ENCODE measurements at regions not wholly inside any gene's neighbourhood (a gene's known extent, or its start where the extent isn't known, plus 50 kb on each side); places are given as distances from the start of the nearest gene placed in this dataset.
"Not testable (repeated sequence)": the region's sequence is repeated elsewhere in the genome, so short reads cannot be mapped to it uniquely, and the experiment has no call there.

DNA sequence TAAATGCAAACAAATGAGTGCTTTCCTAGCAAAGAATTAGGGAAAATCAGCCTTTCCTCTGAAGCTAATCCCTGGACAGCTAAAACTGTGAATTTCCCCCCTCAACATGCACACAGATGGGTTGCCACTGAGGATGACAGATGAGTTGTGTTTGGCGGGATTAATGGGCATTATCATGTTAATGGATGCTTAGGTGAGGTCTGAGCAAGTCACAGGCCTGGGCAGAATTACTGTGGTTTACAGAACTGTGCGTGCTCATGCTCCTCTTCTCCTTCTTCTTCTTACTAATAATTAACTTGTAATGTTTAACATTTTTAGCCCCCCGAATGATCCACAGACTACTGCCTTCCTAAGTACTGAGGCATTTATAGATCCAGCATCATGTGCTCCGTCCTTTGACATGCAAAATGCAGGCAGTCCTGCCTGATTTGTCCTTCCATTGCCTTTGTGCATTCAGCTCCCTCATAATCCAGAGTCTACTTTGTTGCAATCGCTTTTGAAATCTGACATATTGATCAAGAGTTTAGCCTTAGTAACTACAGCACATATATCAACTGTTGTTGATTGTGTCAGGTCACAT lies 753.4 kb upstream of the MMS22L start:
- DNase-seq (ENCODE audit: low read depth in 2 of 2): no peak

DNA sequence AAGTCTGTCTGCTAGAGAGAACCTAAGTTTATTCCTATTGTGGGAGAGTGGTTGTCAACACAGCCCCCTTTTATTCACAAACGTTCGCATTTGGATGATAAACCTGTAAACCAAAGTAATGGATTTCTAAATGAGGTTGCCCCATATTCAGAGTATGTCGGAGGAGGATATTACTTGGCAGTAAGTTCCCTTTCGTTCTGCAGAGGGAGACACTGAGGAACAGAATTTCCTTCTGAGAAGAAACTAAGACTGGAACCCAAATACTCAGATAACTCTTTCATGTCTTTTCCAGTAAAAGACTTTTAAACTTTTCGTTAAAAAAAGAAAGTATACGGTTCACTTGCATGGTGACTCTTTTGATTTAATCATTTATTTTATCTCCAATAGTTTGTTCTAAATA lies 754.6 kb upstream of the MMS22L start:
- no peak for DNase-seq (ENCODE audit: low read depth in 2 of 2)

DNA sequence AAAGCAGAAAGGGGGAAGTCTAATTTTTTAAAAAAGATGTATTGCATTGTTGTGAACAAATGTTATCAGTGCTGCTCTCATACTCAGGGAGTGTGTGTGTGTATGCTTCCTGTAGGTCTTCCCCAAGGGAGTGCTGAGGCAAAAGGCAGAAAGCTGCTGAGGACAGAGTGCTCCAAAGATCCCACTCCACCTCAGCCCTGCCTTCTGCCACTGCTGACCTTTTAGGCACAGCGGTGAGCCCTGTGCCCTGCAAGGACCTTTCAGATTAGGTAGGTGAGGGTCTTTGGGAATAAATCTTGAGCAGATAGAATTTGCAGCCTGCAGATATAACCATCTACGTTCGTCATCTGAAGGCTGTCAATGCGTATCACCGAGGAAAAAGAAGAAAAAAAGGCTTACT lies 756.4 kb upstream of the MMS22L start:
- no peak for DNase-seq (ENCODE audit: low read depth in 2 of 2)

DNA sequence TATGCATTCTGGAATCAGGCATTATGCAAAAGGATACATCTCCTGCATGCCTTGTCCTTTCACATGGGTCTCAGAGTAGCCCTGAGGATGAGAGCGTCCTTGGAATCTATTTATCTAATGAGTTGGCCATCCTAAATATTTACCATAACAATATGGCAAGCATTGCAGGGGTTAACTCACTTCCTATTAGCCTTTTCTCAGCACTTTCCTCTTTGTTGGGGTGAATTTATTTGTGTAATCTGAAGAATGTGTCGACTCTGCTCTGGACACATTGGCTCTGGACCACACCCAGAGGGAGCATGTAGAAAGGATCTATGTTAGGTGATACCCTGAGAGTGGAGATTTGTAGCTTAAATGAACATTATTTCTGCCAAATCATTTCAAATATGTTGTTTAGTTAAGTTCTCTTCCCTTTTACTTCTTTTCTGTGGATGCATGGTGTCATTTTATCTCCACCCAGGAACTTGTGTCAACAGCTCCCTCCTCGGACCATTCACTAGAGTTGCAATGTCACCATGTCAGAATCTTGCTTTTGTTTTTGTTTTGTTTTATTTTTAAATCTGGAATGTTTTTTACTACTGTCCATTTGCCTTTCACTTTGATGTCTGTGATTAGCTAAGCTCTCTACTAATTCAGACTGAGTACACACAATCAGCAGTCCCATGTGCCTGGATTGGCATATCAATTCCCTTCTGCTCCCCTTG lies 757.0 kb upstream of the MMS22L start:
- DNase-seq (ENCODE audit: low read depth in 2 of 2): no peak

DNA sequence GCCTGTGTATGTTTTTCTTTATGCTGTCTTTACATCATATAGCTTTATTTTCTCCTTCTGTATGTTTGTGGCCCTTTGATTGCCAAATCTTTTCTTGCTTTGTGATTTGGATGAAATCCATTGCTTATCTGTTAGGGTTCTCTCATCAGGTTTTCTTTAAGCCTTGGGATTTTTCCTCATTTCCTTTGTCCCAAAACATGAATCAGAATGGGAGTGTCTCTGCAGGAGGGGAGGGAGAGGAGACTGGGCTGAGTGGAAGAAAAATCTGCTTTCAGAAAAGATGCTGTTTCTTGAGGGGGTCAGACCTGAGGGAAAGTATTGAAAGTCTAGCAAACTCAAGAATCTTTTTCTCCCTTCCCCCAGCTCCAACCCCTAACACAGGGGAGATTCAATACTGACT lies 758.0 kb upstream of the MMS22L start:
- DNase-seq (ENCODE audit: low read depth in 2 of 2): no peak

DNA sequence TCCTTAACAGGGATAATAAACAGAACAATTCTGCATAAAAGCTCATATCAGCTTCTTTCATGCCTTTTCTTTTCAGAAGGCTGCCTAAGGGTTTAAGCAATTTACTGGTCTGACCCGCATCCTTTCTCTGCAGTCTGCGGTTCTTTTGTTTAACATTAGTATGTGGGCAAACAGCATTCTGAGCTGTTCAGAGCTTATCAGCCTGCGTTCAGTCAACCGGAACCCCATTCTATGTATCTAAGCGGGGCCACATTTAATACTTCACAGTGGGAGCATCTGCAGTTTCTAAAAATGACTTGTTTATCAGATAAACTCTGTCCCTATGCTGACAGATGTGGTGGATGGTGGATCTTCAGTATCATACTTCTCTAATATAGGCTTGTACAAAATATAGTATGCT lies 758.9 kb upstream of the MMS22L start:
- DNase-seq (ENCODE audit: low read depth in 2 of 2): no peak

DNA sequence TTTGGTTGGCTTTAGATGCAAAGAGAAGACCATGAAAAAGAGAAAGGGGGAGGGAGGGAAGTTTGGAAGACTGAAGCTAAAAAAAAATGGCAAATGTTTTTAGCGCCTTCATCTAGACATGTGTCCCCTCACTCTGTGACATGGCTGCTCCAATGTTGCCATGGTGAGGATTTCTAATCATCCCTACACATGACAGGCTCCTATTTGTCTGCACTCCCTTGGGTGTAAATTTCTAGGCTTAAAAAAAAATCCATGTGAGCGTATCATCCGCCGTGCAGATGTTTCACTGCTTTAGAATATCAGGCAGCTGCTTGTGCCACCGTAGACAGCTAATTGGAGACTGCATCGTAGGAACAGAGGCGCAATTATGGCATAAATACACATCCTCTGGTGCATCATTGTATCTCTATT lies 761.1 kb upstream of the MMS22L start:
- DNase-seq (ENCODE audit: low read depth in 2 of 2): no peak

DNA sequence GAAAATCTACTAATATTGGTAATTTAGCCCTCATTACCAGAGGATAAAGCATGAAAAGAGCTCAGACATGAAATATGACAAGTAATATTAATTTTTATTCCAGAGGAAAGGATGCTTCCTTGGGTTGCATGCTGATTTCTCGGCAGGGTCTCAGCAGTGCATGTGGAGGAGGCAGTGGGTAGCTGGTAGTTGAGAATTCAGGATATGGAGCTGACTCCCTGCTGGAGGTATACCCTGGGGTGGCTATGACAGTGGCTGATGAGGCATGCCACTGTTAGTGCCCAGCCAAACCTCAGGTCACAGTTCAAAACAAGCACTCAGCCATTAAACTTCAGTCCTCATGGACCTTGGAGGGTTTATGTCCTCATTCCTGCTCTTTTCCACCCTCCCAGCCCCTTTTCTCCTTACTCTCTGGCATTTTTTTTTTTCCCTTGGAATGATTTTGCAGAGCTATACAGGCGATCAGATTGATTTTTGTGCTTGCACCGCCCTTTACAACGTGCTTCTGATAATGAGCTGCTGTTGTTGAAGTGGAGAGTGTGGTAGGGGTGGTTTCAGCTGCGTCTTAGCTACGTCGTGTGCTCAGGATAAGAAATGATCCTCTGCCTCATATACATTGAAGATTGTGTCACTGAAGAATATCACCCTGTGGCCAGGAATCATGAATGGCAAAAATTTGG lies 761.9 kb upstream of the MMS22L start:
- DNase-seq (ENCODE audit: low read depth in 2 of 2): no peak

DNA sequence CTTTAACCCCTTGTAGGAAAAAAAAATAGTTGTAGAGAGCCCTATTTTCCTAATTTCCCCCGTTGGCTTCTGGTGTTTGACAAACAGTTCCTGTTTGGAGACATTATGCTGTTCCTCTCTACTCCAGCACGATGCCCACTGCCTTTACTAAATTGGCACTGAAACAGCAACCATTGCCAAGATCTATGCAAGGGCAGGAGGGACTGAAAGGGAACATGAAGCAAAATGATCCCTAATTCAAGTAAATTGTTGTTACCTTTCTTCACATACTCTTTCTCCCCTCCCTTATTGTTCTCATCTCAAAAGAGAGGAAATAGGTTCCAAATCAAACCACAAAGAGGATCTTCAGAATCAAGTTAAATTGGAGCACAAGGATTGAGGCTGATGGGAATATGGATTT lies 764.1 kb upstream of the MMS22L start:
- DNase-seq (ENCODE audit: low read depth in 2 of 2): no peak

DNA sequence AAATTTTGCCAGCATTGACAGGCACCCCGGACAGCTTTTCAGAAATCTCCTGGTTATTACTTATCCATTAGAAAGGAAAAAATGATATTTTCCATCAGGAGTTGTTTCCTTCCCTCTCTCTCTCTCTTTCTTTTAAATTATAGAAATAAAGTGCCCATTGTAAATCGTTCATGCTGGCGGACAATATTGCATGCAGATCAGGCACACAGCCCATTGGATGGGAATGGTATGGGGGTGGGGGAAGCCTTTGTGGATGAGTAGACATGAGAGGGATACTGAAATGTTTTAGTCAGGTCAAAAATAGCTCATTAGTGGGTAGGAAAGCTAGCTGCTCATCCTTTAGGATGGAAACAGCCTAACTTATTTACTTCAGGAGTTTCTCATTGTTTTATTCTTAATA lies 764.9 kb upstream of the MMS22L start:
- no peak for DNase-seq (ENCODE audit: low read depth in 2 of 2)

DNA sequence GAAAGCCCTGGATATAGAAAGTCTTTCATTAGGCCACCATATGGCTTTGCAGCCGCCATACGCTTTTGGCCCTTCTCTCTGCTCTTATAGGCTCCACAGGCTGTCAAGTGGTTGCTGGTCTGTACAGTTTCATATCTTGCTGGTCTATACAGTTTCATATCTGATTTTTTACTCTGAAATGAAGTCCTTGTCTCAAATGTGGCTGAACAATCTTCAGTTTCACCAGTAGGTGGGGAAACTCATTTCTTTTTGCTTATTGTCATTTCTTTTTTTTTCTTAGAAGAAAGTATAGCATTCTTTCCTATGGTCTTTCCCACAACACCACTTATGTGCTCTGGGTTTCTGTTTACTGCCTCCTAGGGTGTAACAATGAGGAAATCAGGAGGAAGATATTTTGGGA lies 771.4 kb upstream of the MMS22L start:
- DNase-seq (ENCODE audit: low read depth in 2 of 2): no peak

DNA sequence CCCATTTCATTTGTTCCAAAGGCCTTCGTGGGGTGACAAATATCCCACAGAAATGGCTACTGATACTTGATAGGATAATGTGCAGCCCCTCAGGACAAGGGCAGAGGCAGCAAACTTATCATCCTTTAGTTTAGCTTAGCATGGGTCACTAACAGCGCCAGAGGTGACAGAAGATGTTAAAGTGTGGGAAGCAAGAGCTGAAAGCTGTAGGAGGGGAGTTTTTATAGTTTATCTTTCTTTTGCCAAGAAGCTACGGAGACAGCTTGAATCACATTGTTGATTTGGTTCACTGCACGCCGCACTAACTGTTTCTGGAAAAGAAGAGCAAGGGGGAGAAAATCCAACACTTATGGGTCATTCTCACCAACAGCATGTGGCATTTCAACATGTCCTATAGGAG lies 773.9 kb upstream of the MMS22L start:
- no peak for DNase-seq (ENCODE audit: low read depth in 2 of 2)

DNA sequence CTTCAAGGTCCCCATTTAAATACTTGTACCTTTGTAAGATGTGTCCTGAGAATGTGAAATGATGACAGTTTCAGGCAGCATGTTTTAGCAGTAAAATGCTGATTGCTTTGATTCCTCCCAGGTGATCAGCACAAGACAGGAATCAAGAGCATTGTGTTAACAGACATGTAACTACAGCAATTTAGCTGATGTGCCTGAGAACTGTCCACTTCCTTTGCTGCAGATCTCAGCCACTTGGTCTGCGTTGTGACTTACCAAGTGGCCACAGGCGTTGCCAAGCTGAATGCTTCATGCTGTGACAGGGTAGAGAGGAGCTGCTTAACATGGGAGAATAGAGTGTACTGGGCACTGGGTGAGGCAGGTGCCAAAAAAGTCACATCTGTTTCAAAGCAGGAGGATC lies 767.0 kb upstream of the POU3F2 start:
- no peak for DNase-seq (ENCODE audit: low read depth in 2 of 2)

DNA sequence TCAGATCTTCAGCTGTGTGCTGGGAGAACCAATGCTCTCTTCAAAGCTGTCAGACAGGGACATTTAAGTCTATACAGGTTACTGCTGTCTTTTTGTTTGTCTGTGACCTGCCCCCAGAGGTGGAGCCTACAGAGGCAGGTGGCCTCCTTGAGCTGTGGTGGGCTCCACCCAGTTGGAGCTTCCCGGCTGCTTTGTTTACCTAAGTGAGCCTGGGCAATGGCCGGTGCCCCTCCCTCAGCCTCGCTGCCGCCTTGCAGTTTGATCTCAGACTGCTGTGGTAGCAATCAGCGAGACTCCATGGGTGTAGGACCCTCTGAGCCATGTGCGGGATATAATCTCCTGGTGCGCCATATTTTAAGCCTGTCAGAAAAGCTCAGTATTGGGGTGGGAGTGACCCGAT lies 745.8 kb upstream of the POU3F2 start:
- DNase-seq (ENCODE audit: low read depth in 2 of 2): not testable (repeated sequence)

DNA sequence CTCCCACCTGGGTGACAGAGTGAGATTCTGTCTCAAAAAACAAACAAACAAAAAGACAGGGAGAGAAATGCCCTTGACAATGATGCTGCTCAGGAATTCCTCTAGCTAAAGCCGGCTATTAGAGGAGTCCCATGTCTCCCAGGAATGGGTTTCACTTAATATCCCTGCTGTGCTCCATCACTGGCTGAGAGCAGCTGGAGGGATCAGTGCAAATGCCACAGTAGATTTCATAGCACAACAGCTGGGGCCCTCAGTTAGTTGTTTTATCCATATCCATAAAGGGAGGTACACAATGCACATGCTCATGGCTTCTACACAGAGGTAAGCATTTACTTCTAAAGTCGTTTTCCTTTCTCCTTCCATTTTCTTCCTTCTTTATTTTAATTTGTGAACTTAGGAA lies 742.0 kb upstream of the POU3F2 start:
- DNase-seq (ENCODE audit: low read depth in 2 of 2): no peak

DNA sequence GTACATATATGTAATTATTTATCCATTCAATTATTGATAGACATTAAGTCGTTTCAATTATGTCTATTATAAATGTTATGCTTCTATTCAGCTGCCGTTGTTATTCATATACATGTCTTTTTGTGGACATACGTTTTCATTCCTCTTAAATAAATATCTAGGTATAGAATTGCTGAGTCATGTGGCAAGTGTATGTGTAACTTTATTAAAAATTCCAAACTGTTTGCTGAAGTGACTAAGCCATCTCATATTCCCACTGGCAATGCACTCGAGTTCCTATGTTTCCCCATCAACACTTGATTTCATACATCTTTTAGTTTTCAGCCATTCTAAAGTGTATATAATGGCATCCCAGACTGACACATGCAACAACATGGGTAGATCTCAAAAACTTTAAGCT lies 739.7 kb upstream of the POU3F2 start:
- DNase-seq (ENCODE audit: low read depth in 2 of 2): no peak

DNA sequence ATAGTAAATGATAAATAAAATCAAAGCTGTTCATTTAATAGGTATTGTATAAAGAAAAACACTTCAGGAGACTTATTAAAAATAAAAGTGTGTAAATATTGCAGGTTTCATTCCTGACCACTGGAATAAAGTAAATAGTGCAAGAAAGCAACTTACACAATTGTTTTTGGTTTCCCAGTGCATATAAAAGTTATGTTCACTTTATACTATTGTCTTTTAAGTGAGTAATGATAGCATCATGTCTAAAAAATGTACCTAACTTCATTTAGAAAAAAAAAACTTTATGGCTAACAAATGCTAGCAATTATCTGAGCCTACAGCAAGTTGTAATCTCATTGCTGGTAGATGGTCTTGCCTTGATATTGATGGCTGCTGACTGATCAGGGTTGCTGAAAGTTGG lies 726.6 kb upstream of the POU3F2 start:
- DNase-seq (ENCODE audit: low read depth in 2 of 2): no peak

DNA sequence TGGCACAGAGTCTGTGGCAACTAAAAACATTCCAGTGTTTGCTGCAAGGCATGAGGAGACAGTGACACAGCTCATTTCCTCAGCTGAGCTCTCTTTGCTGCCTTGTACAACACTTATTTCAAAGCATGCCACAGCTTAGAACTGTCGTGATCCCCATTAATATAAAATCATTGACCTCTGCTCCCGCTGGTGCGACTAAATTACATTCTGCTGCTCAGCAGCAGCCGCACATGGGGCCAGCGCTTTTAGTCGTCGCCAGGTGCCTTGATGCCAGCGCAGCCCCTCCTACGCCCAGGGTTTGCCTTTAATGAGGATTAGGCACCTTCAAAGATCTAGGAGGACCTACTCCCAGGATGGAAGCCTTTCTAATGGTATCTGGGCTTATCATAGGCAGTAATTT lies 717.9 kb upstream of the POU3F2 start:
- no peak for DNase-seq (ENCODE audit: low read depth in 2 of 2)

DNA sequence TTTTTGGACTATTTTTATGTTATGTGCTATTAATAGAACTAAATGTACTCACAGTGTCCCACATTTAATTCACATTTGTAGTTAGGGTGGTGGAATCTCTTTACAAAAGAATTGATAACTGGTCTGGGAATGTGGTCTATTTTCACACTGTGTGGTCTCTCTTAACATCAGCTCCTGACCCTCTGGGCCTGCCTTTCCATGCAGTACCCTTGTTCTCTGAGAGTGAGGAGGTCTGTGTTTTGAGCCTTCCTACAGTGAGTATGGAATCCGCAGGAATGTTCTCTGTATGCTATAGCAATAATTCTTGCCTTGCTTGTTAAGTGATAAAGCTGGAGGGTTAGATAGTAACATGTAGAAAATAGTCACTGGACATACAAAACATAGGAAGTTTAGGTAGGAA lies 717.3 kb upstream of the POU3F2 start:
- DNase-seq (ENCODE audit: low read depth in 2 of 2): no peak

DNA sequence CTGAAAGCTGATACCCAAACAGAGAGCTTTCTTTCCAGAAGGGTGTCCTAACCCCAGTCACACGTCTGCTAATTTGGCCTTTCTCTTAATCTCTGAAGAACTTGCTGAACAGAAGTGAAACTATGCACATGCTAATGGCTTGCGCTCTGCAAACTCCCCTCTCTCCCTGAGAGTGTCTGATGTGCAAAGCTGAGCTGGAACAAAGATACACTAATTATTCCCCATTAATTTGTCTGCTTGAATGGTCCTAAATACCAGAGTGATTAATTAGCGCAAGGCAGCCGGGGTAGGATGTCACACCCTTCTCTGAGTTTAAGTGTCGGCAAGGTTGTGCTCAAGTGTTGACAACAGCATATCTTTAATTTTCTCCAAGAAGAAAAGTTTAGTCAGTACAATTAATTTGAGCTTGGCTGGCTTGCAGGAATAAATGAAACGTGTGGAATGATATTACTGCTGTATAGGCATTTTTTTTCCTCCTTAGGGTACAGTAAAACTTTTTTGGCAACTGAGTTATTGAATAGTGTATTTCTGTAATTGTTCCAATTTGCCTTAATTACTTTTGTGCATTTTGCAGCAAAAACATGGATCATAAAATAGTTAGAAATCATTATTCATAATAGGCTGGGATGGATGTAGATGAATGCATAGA lies 715.9 kb upstream of the POU3F2 start:
- DNase-seq (ENCODE audit: low read depth in 2 of 2): no peak

DNA sequence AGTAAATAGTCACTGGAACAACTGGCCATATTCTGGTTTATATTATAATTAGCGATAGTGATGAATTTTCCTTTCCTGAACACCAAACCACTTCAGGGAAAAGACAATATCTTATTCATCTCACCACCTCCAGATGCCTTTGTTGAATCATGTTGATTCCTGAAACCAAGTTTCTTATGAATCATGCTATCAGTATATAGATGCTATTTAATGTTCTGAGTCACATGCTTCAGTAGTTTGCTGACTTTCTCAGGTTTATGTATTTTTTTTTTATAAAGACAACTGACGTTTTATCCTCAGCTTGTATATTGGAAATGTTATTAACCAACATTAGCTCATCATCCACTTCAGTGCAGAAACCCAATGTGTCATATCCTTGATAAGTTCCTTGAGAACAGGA lies 710.2 kb upstream of the POU3F2 start:
- DNase-seq (ENCODE audit: low read depth in 2 of 2): no peak

DNA sequence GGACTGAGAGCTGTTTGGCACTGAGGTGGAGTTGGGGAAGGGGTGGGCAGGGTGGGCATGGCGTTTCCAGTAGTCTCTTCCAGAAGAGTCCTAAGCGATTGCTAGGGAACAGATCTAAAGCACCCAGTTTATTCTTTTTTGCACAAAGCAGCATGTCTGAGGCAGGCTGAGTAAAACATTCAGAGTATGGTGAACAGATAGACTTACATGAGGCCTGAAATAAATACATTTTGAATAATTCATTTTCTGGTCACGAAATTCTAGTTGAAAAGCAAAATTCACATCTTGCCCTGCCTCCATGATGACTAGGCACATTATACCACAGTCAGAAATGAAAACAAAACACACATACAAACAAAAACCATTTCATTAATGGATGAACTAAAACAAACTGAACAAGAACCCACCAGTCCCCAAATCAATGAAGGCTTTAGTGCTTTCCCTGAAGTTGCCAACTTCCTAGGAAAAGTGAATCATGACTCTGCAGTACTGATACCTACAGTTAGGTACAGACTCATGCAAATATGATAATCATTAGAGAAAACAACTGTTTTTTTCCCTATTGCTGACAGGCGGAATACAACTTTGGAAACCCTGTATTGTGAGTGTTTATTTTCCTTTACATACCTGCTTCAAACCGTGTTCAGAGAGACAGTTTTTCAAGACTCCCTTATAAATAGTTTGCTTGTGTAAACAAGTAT lies 702.9 kb upstream of the POU3F2 start:
- no peak for DNase-seq (ENCODE audit: low read depth in 2 of 2)
